IPS DF 4.7 (cell line): ENCODE measurements at regions not wholly inside any gene's neighbourhood (a gene's known extent, or its start where the extent isn't known, plus 50 kb on each side); places are given as distances from the start of the nearest gene placed in this dataset.

Experiments
- DNase-seq: peaks from one replicate; pipeline ENCODE4 v3.0.0-alpha.2; 2013; ENCODE audit warnings: low spot score; ENCODE audit errors: extremely low read depth

DNA sequence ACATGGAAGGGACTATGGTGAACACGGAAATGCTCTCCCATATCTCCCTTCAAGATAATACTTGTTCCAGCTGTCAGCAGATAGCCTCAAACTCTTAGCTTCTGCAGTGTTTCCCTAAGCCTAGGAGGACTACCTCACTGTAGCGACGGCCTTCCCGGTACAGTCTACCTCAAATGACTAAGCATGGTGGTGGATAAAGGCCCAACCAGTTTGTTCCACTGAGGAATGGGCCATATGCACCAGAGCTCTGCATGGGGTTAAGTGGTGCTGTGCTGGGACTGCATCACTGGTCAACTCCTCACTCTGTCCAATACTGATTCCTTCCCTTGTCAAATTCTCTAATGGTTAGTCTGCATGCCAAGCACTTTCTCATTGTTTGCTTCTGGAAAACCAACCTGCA lies 119.6 kb upstream of the GNPDA2 start:
- DNase-seq = no peak

DNA sequence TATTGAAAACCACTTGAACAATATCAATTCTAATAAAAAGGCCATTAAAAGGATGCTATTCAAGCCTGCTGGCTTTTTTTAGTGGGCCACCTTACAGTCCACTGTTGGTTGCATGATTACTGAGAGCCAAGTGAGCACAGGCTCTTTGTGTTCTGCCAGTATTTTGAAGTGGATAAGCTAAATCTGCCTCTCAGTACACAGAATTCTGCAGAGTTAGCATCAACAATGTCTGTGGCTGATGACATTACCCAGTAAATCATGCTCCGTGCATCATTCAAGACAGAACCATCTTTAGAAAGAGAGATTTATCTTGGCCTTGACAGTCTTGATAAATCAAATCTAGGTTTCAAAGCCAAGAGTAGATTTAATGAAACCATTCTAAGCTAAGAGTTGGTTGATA lies 119.0 kb upstream of the GNPDA2 start:
- no peak for DNase-seq

DNA sequence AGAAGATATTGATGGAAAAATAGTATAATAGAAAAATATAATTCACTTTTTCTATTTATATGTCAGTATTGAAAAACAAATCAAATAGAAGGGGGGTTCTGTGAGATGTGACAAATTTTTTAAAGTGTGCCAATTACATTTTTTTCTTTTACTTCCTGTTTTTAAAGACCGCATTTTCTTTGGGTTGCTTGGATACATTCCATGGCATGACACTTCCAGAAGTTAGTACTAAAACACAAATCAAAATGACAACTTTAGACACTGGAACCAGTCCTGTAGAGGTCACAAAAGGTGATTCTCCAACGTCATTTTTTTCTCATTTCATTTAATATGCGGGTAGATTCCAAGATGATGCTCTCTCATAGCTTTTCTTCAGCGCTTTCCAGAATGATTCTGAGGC lies 116.2 kb upstream of the GNPDA2 start:
- DNase-seq = no peak

DNA sequence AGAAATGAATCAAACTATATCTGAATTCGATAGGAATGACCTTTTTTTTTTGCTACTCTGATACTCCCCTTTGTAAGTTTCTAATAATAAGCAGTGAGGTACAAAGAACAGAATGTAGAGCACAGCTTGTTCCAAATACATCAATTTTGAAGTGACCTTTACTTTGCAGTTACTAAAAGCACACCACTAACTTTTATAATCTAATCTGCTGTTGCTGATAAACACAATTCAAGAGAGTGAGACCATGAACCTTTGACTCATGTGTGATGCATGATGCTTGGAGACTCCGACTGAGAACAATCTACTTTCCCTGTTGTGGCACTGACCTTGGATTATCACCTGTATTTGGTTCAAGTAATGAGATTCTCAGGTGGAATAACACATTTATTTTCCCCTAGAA lies 91.6 kb upstream of the GNPDA2 start:
- DNase-seq = no peak

DNA sequence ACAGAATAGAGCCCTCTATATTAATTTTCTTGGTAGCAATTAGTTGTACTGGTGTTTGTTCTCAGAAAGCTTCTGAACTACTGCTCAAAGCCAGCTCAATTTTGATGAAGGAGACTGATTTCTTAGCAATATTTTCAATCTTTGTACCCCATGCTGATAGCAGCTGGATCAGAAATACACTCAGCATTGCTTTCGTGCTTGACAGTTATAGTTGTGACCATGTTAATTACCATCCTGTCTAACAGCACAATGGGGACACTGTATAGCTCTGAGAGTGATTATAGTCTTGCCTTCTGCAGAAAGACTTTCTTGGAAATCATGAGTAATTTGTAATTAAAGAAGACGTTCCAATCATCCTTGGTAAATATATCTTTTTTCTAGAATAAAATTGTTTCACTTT lies 79.7 kb upstream of the GNPDA2 start:
- DNase-seq = no peak

DNA sequence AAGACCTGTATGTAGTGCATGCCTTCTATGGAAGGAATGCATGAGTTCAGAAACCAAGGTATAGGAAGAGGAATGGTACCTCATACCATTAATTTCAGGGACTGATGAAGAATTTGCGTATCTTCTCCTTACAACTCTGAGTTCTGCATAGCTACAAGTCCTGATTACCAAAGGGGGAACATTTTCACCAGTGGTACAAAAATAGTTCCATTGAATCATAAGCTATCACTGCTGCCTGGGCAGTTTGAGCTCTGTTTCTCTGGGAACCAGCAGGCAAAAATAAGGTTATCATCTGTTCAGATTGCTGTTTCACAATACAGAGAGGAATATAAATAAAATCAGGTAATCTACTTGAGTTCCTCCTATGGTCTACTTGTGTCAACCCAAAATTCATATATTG lies 77.9 kb upstream of the GNPDA2 start:
- DNase-seq = no peak

DNA sequence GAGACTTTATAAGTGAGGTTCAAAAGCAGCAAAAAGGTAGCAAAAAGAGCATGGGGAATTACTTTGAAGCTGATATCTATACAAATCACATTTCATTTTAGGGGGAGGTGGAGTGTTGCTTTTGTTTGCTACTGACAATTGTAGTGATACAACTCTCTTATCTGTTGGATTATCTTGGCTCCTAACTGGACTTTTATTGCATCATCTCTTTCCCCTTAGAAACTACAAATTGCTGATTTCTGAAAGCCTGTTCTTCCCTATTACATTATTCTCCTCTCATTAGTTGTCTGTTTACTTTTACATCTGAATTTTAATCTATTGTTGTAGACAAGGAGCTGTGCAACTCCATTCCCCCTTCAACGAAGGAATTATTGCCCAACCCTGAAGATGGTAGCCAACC lies 75.0 kb upstream of the GNPDA2 start:
- DNase-seq = no peak

DNA sequence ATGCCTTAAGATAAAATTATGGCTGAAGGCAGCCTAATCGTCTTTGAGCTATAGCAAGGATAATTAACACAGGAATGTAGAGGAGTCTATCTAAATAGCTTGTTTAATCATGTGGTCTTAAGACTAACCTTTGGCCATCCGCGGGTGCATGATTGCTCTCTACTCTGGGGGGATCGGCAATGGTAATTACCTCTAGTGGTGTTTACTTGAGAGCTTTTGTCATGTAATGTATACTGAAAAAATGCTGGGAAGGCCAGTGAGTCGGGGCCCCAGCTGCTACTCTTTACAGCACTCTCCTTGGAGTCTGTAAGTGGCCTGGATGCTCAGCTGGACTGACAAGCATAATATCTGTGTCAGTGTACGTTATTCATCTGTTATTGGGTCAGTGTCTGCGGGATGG lies 65.5 kb upstream of the GNPDA2 start:
- no peak for DNase-seq

DNA sequence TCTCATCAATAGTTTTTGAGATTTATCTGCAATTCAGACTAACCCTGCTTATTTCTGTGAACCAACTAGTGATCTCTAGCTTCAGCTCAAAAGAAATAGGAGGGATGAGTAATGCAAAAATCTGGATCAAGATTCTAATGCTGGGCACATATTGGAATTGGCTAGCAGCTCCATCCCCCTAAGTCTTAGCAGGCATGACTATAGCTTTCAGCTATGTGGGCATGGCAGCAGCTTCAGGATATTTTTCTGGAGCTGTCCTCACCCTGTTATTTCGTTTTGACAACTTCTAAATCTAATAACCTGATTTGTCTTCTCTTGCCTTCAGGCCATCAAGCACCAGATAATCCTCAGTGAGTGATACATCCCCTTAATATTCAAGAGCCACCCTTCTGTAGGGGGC lies 50.8 kb upstream of the GNPDA2 start:
- no peak for DNase-seq
